ENCODE measurements at regions not wholly inside any gene's neighbourhood (a gene's known extent, or its start where the extent isn't known, plus 50 kb on each side); places are given as distances from the start of the nearest gene placed in this dataset.

- TF ChIP-seq CTCF (IDR thresholded peaks at IDR 0.05; ENCODE audit: low read depth, low read length) (no peak), POLR2A (IDR thresholded peaks at IDR 0.05; ENCODE audit: extremely low read depth, insufficient read length) (no peak)
Measured at GRCh38 chr16:77030600-77030999, 160.4 kb upstream of the MON1B start.
